ENCODE measurements at regions not wholly inside any gene's neighbourhood (a gene's known extent, or its start where the extent isn't known, plus 50 kb on each side); places are given as distances from the start of the nearest gene placed in this dataset.

DNA sequence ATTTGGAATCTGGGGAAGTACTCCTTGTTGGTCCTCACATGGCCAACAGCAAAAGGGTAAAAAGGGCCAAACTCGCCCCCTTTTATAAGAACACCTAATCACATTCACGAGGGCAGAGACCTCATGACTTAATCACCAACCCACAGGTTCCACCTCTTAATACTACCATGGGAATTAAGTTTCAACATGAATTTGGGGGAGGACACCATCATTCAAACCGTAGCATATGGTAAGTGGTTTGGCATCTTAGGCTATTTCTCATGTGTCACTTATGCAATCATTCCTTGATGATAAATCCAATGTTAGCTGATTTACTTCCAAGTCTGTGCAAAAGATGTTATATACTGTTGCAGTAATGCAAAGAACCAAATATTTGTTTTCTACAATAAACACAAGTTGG lies 302.9 kb upstream of the FAM241A start:
- H3K27ac Mint-ChIP-seq: no peak overlapping the region
- H3K36me3 Mint-ChIP-seq: no peaks in the 10 kb centered on the region
- no peak for TF ChIP-seq CTCF (IDR thresholded peaks at IDR 0.05; ENCODE audit: unreplicated experiment)
- peaks cover 9% of the 10 kb centered on the region for H3K4me1 Mint-ChIP-seq
- H3K27me3 Mint-ChIP-seq (ENCODE audit: low read depth): no peaks in the 10 kb centered on the region
- DNase-seq (ENCODE audit: low spot score in 2 of 2, unreplicated experiment in 2 of 2): no peak
- H3K4me3 Mint-ChIP-seq: no peak overlapping the region
- peaks cover 11% of the 10 kb centered on the region for H3K9me3 Mint-ChIP-seq

- no peak for DNase-seq (ENCODE audit: low spot score in 2 of 2, unreplicated experiment in 2 of 2)
- H3K9me3 Mint-ChIP-seq: peaks cover 8% of the 10 kb centered on the region
- H3K27me3 Mint-ChIP-seq (ENCODE audit: low read depth): no peaks in the 10 kb centered on the region
- no peak overlapping the region for H3K4me3 Mint-ChIP-seq
- no peaks in the 10 kb centered on the region for H3K36me3 Mint-ChIP-seq
- no peak overlapping the region for H3K27ac Mint-ChIP-seq
- peaks cover 9% of the 10 kb centered on the region for H3K4me1 Mint-ChIP-seq
- TF ChIP-seq CTCF (IDR thresholded peaks at IDR 0.05; ENCODE audit: unreplicated experiment): peak; percentile 64
Measured at GRCh38 chr4:111847296-111848008, 297.8 kb upstream of the FAM241A start.

DNA sequence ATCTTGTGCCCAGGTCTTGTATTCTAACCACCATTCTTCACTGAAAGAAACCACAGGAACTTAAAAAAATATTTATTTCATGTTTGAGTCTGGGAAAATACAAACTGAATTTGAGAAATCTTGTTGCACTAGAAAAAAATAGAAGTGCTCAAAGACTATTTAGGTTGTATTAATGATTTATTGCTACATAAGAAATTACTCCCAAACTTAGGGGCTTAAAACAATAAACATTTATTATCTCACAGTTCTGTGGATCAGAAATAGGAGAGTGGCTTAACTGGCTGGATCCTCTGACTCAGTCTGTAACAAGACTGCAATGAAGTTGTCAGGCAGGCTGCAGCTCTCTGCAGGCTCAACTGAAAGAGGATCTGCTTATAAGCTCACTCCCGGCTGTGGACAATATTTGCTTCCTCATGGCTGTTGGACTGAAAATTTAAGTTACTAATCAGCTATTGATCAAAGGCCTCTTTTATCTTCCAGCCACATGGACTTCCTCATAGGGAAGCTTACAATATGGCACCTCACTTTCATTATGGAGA lies 295.4 kb upstream of the FAM241A start:
- H3K27me3 Mint-ChIP-seq (ENCODE audit: low read depth): no peaks in the 10 kb centered on the region
- no peak for TF ChIP-seq CTCF (IDR thresholded peaks at IDR 0.05; ENCODE audit: unreplicated experiment)
- no peak overlapping the region for H3K4me3 Mint-ChIP-seq
- no peaks in the 10 kb centered on the region for H3K36me3 Mint-ChIP-seq
- H3K9me3 Mint-ChIP-seq: peaks cover 8% of the 10 kb centered on the region
- DNase-seq (ENCODE audit: low spot score in 2 of 2, unreplicated experiment in 2 of 2): no peak
- no peak overlapping the region for H3K27ac Mint-ChIP-seq
- peaks cover 9% of the 10 kb centered on the region for H3K4me1 Mint-ChIP-seq

DNA sequence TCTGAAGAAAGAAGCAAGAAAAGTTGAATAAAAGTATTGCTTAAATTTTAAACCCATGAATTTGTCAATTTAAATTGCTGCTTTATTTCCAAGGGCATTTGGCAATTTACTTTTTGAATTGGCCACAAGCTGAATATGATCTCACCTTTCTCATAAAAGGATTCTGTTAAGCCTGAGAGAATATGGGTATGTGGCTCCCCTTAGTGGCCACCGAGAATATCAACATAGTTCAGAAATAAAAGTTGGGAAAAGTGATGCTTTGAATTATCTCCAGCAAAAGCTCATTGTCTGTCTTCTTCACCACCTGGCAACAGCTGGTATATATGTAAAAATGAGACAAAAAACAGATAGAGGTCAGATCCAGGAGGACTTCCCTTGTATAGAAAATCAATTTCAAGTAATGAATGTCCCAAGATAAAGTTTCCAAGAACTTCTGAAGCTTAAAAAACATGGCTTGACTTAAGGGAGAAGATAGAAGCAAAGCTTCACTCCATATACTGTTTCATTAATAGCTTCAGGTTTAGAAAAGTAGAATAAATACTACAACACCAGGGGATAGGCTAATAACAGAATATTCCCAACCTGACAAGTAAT lies 290.7 kb upstream of the FAM241A start:
- TF ChIP-seq CTCF (IDR thresholded peaks at IDR 0.05; ENCODE audit: unreplicated experiment): peak; percentile 81
- Mint-ChIP-seq H3K27ac (no peak overlapping the region), H3K4me3 (no peak overlapping the region), H3K9me3 (peaks cover 3% of the 10 kb centered on the region), H3K4me1 (peaks cover 2% of the 10 kb centered on the region), H3K36me3 (no peaks in the 10 kb centered on the region), H3K27me3 (ENCODE audit: low read depth) (no peaks in the 10 kb centered on the region)
- no peak for DNase-seq (ENCODE audit: low spot score in 2 of 2, unreplicated experiment in 2 of 2)

DNA sequence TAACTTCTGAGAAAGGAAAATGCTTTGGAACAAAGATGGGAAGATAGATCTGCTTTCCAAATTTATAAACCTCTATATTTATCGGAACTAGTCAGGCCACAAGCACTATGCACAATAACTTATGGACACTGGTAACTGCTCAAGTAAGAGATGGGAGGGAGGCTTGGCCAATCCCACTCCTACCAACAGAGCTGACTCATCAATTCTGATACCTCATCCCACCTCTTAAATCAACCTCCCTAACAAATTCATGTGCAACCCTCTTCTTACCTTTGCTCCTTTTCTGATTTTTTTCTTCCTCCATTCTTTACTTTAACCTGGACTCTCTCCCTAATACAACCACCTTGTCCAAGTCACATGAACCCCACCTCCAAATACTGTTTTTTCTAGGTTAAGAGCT lies 289.9 kb upstream of the FAM241A start:
- no peak for TF ChIP-seq CTCF (IDR thresholded peaks at IDR 0.05; ENCODE audit: unreplicated experiment)

More for the DNA sequence above, 289.9 kb upstream of the FAM241A start:
- H3K4me3 Mint-ChIP-seq: no peak overlapping the region
- no peaks in the 10 kb centered on the region for H3K36me3 Mint-ChIP-seq
- H3K4me1 Mint-ChIP-seq: peaks cover 2% of the 10 kb centered on the region
- no peak for DNase-seq (ENCODE audit: low spot score in 2 of 2, unreplicated experiment in 2 of 2)
- peaks cover 1% of the 10 kb centered on the region for H3K27me3 Mint-ChIP-seq (ENCODE audit: low read depth)
- no peak overlapping the region for H3K27ac Mint-ChIP-seq
- no peaks in the 10 kb centered on the region for H3K9me3 Mint-ChIP-seq
